ENCODE measurements at regions not wholly inside any gene's neighbourhood (a gene's known extent, or its start where the extent isn't known, plus 50 kb on each side); places are given as distances from the start of the nearest gene placed in this dataset.
"Not testable (repeated sequence)": the region's sequence is repeated elsewhere in the genome, so short reads cannot be mapped to it uniquely, and the experiment has no call there.

- H3K9me2 ChIP-seq (ENCODE audit: insufficient read depth): no peaks in the 10 kb centered on the region
- no peak for DNase-seq
Measured at GRCh38 chr6:72559555-72559954, 62.3 kb upstream of the KCNQ5 start.

GRCh38 chr6:72560721-72561593 lies 60.9 kb upstream of the KCNQ5 start:
- no peak for TF ChIP-seq EZH2 (IDR thresholded peaks at IDR 0.05; ENCODE audit: insufficient read depth, poor library complexity, severe bottlenecking)
- no peak for TF ChIP-seq EZH2phosphoT487 (IDR thresholded peaks at IDR 0.05; ENCODE audit: insufficient read depth, low read depth)
- H3K4me2 ChIP-seq (ENCODE audit: unreplicated experiment): peak overlapping the region; percentile 70
- in situ Hi-C loops (cut with MboI): no loop called here
- no peaks in the 10 kb centered on the region for H3K79me2 ChIP-seq (ENCODE audit: insufficient read depth)
- H3K27ac ChIP-seq: peak overlapping the region; percentile 63
- H4K20me1 ChIP-seq (ENCODE audit: insufficient read depth): no peaks in the 10 kb centered on the region
- H2AFZ ChIP-seq: peak overlapping the region; percentile 80
- H3K36me3 ChIP-seq (ENCODE audit: low read depth): no peaks in the 10 kb centered on the region
- 31 to 32% methylated on average over 9 of the region's 9 CpGs for WGBS, 2 experiments (ENCODE audit: low coverage in 1 of 2, low lambda C conversion rate in 2 of 2, missing lambda C conversion rate in 2 of 2)
- peak overlapping the region; percentile 27; the same call in 1 of the 2 replicates for H3K4me3 ChIP-seq
- no peak overlapping the region for H3K9ac ChIP-seq
- DNase-seq: peak; percentile 52
- no peaks in the 10 kb centered on the region for H3K27me3 ChIP-seq (replicated peaks; ENCODE audit: insufficient read depth)
- no peaks in the 10 kb centered on the region for H3K9me2 ChIP-seq (ENCODE audit: insufficient read depth)
- H3F3A ChIP-seq (ENCODE audit: insufficient read depth): peaks cover 28% of the 10 kb centered on the region
- no peaks in the 10 kb centered on the region for H3K9me3 ChIP-seq (ENCODE audit: low read depth)
- H3K4me1 ChIP-seq (ENCODE audit: insufficient read depth): peaks cover 38% of the 10 kb centered on the region

More at GRCh38 chr6:72559555-72559954, 62.3 kb upstream of the KCNQ5 start:
- Histone ChIP-seq H3K27me3 (replicated peaks; ENCODE audit: insufficient read depth) (no peaks in the 10 kb centered on the region), H3K79me2 (ENCODE audit: insufficient read depth) (no peaks in the 10 kb centered on the region), H4K20me1 (ENCODE audit: insufficient read depth) (no peaks in the 10 kb centered on the region), H3K9ac (no peak overlapping the region), H3K4me2 (ENCODE audit: unreplicated experiment) (no peak overlapping the region), H3K4me1 (ENCODE audit: insufficient read depth) (peaks cover 47% of the 10 kb centered on the region), H3K9me3 (ENCODE audit: low read depth) (no peaks in the 10 kb centered on the region), H3K4me3 (no peak overlapping the region), H3F3A (ENCODE audit: insufficient read depth) (peaks cover 42% of the 10 kb centered on the region), H2AFZ (peak overlapping the region; percentile 57; the same call in 1 of the 2 replicates), H3K27ac (no peak overlapping the region), H3K36me3 (ENCODE audit: low read depth) (no peaks in the 10 kb centered on the region)
- 41 to 56% methylated on average over 3 of the region's 3 CpGs for WGBS, 2 experiments (ENCODE audit: low coverage in 1 of 2, low lambda C conversion rate in 2 of 2, missing lambda C conversion rate in 2 of 2)
- in situ Hi-C loops (cut with MboI): no loop called here
- TF ChIP-seq EZH2phosphoT487 (IDR thresholded peaks at IDR 0.05; ENCODE audit: insufficient read depth, low read depth) (no peak), EZH2 (IDR thresholded peaks at IDR 0.05; ENCODE audit: insufficient read depth, poor library complexity, severe bottlenecking) (no peak)

- Histone ChIP-seq H3K4me2 (ENCODE audit: unreplicated experiment) (no peak overlapping the region), H2AFZ (0 out of 2 replicates have a peak overlapping the region, but pooled peaks have one; percentile 80), H3K9me2 (ENCODE audit: insufficient read depth) (no peaks in the 10 kb centered on the region), H3K4me1 (ENCODE audit: insufficient read depth) (peaks cover 31% of the 10 kb centered on the region), H3F3A (ENCODE audit: insufficient read depth) (peaks cover 21% of the 10 kb centered on the region), H3K36me3 (ENCODE audit: low read depth) (no peaks in the 10 kb centered on the region), H3K27ac (0 out of 2 replicates have a peak overlapping the region, but pooled peaks have one; percentile 63), H3K9me3 (ENCODE audit: low read depth) (no peaks in the 10 kb centered on the region), H3K9ac (no peak overlapping the region), H3K79me2 (ENCODE audit: insufficient read depth) (no peaks in the 10 kb centered on the region), H3K4me3 (no peak overlapping the region), H3K27me3 (replicated peaks; ENCODE audit: insufficient read depth) (no peaks in the 10 kb centered on the region), H4K20me1 (ENCODE audit: insufficient read depth) (no peaks in the 10 kb centered on the region)
- TF ChIP-seq EZH2phosphoT487 (IDR thresholded peaks at IDR 0.05; ENCODE audit: insufficient read depth, low read depth): no peak
- TF ChIP-seq EZH2 (IDR thresholded peaks at IDR 0.05; ENCODE audit: insufficient read depth, poor library complexity, severe bottlenecking): no peak
- no peak for DNase-seq
- WGBS, 2 experiments (ENCODE audit: low coverage in 1 of 2, low lambda C conversion rate in 2 of 2, missing lambda C conversion rate in 2 of 2): 28 to 46% methylated on average over 1 of the region's 1 CpG
- in situ Hi-C loops (cut with MboI): no loop called here
Measured at GRCh38 chr6:72561629-72562028, 60.2 kb upstream of the KCNQ5 start.

- Histone ChIP-seq H3K9ac (no peak overlapping the region), H3K9me3 (ENCODE audit: low read depth) (no peaks in the 10 kb centered on the region), H4K20me1 (ENCODE audit: insufficient read depth) (no peaks in the 10 kb centered on the region), H3K27me3 (replicated peaks; ENCODE audit: insufficient read depth) (no peaks in the 10 kb centered on the region), H3K79me2 (ENCODE audit: insufficient read depth) (no peaks in the 10 kb centered on the region), H3K9me2 (ENCODE audit: insufficient read depth) (no peaks in the 10 kb centered on the region), H2AFZ (peak overlapping the region; percentile 67), H3K4me3 (no peak overlapping the region), H3K36me3 (ENCODE audit: low read depth) (no peaks in the 10 kb centered on the region), H3K4me1 (ENCODE audit: insufficient read depth) (peaks cover 15% of the 10 kb centered on the region), H3K4me2 (ENCODE audit: unreplicated experiment) (no peak overlapping the region), H3K27ac (no peak overlapping the region), H3F3A (ENCODE audit: insufficient read depth) (peaks cover 20% of the 10 kb centered on the region; the same call in 1 of the 2 replicates)
- in situ Hi-C loops (cut with MboI): no loop called here
- TF ChIP-seq EZH2 (IDR thresholded peaks at IDR 0.05; ENCODE audit: insufficient read depth, poor library complexity, severe bottlenecking): no peak
- no peak for TF ChIP-seq EZH2phosphoT487 (IDR thresholded peaks at IDR 0.05; ENCODE audit: insufficient read depth, low read depth)
- WGBS, 2 experiments (ENCODE audit: low coverage in 1 of 2, low lambda C conversion rate in 2 of 2, missing lambda C conversion rate in 2 of 2): 56 to 62% methylated on average over 1 of the region's 1 CpG
- DNase-seq: no peak
Measured at GRCh38 chr6:72564231-72564630, 57.6 kb upstream of the KCNQ5 start.

GRCh38 chr6:72571993-72572392 lies 49.9 kb upstream of the KCNQ5 start:
- H3K79me2 ChIP-seq (ENCODE audit: insufficient read depth); H3K4me1 ChIP-seq (ENCODE audit: insufficient read depth); H3K9ac ChIP-seq; H2AFZ ChIP-seq; DNase-seq; H3F3A ChIP-seq (ENCODE audit: insufficient read depth); in situ Hi-C loops (cut with MboI); H3K36me3 ChIP-seq (ENCODE audit: low read depth); H4K20me1 ChIP-seq (ENCODE audit: insufficient read depth); H3K9me3 ChIP-seq (ENCODE audit: low read depth); H3K27me3 ChIP-seq (replicated peaks; ENCODE audit: insufficient read depth); H3K27ac ChIP-seq; H3K9me2 ChIP-seq (ENCODE audit: insufficient read depth); H3K4me3 ChIP-seq; H3K4me2 ChIP-seq (ENCODE audit: unreplicated experiment): not testable (repeated sequence)
- 41 to 62% methylated on average over 3 to 4 of the region's 4 CpGs for WGBS, 2 experiments (ENCODE audit: low coverage in 1 of 2, low lambda C conversion rate in 2 of 2, missing lambda C conversion rate in 2 of 2)

All from GM23248 (cell line).